Ovary (tissue), 3 donors: ENCODE measurements at regions not wholly inside any gene's neighbourhood (a gene's known extent, or its start where the extent isn't known, plus 50 kb on each side); places are given as distances from the start of the nearest gene placed in this dataset.

Experiments
- CTCF ChIP-seq, 3 donors: fragments of 450-650 bp in 2 of 3; fragments of 200-600 bp in 1 of 3; IDR thresholded peaks; one replicate each; pipeline versions ENCODE4 v1.5.1 to v1.8.0; 2016 to 2022; ENCODE audit warnings: antibody characterized with exemption in 3 of 3, mild to moderate bottlenecking in 1 of 3
- POLR2A ChIP-seq: fragments of 450-650 bp; IDR thresholded peaks from one replicate; pipeline ENCODE4 v1.6.1; 2017; ENCODE audit warnings: antibody characterized with exemption, mild to moderate bottlenecking, moderate library complexity
- donor health status: DM: no; HTN: no; CAD: no.

DNA sequence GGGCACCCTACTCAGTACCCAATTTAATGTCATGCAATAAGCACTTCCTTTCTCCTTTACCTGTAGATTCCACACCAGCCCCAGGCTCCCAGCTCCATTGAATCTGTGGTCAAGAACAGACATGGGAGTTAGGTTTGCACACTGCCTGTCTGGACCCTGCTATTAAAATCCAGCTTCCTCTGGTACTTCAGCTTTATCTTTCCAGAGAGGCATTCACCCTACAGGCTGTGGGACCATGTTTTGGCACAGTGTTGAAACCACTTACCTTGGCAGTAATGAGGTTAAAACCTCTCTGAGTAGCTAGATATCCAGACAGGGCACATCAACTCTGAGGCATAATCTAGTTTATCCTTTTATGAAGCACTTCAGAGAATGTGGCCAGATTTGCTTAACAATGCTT, 191.5 kb upstream of the PCSK5 start:
- TF ChIP-seq CTCF (IDR thresholded peaks at IDR 0.05) (no peak), POLR2A (no peak)
